ENCODE measurements at regions not wholly inside any gene's neighbourhood (a gene's known extent, or its start where the extent isn't known, plus 50 kb on each side); places are given as distances from the start of the nearest gene placed in this dataset.
"Not testable (repeated sequence)": the region's sequence is repeated elsewhere in the genome, so short reads cannot be mapped to it uniquely, and the experiment has no call there.

DNA sequence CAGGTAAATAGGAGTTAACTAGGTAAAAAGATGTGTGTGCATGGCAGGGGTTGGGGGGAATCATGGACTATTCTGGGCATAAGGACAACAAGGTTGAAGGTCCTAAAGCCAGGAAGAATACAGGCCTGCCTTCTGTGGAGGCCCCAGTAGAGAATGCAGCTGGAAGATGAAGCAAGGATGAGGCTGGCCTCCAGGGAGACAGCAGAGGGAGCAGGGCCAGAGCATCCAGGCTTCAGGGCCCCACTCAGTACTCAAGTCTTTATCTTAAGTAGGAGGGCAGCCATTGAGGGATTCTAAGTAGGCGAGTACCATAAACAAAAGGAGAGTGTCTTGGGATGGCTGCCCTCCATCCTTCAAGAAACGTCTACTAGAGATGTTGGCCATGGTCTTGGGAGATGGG, 101.8 kb upstream of the APCDD1 start:
- DNase-seq (ENCODE audit: low read depth): no peak

DNA sequence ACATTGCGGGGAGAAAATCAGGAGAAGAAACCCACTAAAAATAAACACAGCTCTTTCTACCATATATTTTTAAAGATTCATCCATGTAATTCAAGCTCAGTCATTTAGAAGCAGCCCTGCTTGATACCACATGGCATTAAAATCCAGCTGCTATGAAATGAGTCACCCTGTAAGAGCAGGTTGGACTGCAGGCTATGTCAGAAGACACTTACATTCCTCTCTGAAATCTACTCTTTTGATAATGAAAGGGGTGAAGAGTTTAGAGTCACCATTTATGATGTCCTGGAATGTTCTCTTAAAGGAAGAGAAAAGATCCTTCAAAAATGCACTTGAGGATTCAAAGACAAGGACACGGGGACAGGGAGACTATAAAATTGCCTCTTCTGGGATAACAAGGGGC, 100.6 kb upstream of the APCDD1 start:
- DNase-seq (ENCODE audit: low read depth): no peak

- DNase-seq (ENCODE audit: low read depth): no peak
Observed at GRCh38 chr18:10354241-10354811, 100.1 kb upstream of the APCDD1 start.

DNA sequence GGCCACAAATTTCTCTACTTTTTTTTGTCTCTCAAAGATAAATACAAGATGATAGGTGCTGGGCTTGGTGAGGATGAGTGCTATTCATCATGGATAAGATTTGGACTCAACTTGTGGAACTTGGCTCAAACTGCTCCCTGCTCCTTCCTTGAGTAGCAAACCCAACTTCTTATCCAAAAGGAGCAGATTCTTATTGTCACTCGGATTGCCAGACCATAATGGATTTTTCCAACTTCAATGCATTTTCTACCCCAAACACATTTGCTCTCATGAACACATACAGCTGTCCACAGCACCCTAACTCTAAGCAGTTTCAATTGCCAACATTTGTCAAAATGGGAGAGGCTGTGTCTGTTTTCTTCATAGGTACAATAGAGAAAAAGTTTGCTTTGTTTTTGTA, 99.5 kb upstream of the APCDD1 start:
- DNase-seq (ENCODE audit: low read depth): no peak

DNA sequence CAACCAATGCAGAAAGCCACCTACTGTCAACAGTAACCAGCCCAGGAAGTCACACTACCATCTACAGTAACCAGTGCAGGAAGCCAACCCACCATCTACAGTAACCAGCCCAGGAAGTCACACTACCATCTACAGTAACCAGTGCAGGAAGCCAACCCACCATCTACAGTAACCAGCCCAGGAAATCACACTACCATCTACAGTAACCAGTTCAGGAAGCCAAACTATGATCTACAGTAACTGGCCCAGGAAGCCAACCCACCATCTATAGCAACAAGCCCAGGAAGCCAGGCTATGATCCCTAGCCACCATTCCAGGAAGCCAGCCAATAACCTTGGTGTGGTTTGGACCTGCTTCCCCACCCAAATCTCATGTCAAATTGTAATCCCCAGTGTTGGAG, 97.4 kb upstream of the APCDD1 start:
- DNase-seq (ENCODE audit: low read depth): not testable (repeated sequence)

GRCh38 chr18:10361660-10362059, 92.8 kb upstream of the APCDD1 start:
- DNase-seq (ENCODE audit: low read depth): no peak

DNA sequence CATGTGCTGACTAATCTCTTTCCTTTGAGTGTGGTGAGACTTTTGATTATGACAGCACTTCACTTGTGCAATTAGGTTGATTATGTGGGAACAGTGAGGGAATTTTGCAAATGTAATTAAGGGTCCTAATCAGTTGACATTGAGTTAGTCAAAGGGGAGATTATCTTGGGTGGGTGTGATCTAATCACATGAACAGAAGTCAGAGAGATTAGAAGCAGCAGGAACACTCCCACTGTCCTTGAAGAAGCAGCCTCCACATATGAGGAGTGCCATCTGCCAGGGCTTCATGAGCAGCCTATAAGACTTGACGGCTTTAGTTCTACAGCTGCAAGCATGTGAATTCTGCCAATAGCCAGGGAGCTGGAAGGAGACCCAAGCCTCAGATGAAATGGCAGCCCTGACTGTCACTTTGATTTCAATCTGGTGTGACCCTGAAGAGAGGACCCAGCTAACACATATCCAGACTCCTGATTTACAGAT, 89.4 kb upstream of the APCDD1 start:
- no peak for DNase-seq (ENCODE audit: low read depth)

- DNase-seq (ENCODE audit: low read depth): peak; percentile 59
Observed at GRCh38 chr18:10365901-10366300, 88.5 kb upstream of the APCDD1 start.

GRCh38 chr18:10367836-10368235, 86.6 kb upstream of the APCDD1 start:
- no peak for DNase-seq (ENCODE audit: low read depth)

GRCh38 chr18:10368456-10369453, 85.7 kb upstream of the APCDD1 start:
- no peak for DNase-seq (ENCODE audit: low read depth)

DNA sequence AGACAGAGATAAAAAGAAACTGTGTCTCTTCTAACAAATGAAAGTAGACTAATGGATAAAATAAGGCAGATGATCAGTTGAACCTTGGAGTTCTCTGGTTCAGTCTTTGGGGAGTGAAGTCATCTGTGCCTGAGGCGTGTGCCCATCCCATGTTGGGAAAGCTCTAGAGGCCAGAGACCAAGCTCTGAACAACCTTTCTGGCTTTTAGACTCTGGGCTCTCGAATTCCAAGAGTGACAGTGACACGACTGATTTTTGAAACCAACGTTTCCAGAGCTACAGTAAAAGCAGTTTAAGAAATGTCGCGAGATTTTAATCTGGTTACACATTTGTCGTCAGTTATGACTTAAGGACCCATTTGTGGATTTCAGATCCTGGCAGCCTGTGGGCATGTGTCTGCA, 83.7 kb upstream of the APCDD1 start:
- DNase-seq (ENCODE audit: low read depth): no peak

GRCh38 chr18:10371165-10371564, 83.3 kb upstream of the APCDD1 start:
- DNase-seq (ENCODE audit: low read depth): no peak

DNA sequence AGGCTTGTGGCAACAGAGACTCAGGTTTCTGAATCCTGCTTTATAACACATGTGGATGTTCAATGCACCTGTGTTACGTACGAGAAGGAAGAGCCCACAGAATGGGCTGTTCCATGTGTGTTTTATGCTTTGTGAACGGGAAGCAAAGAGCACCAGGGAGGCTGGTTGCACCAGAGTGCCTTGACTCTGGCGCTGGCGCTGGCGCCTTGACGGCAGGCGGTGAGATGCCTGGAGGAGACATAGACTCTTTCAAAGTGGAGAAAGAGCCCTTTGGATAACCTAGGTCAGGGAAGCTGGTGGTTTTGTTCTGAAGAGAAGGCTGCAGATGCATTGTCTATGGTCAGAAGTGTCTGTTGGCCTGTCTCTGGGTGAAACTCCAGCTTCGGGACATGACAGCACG, 80.2 kb upstream of the APCDD1 start:
- no peak for DNase-seq (ENCODE audit: low read depth)

GRCh38 chr18:10374636-10375293, 79.7 kb upstream of the APCDD1 start:
- no peak for DNase-seq (ENCODE audit: low read depth)

DNA sequence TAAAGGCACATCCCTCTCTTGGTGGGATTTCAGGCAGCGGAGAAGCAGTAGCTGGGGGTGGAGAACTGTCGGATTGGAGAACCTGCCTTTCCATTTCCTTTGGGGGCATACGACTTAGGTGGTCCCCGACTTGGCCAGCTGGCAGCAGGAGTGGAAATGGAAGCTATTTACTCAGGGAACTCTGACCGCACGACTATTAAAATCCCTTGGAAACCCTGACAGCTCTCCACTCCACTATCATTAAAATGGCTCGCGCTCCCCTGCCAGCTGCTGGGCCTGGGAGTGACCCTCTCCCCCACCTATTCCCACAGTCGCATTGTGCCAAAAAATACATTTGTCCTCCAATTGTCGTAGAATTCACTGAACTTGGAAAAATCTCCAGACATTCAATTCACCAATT, 77.7 kb upstream of the APCDD1 start:
- peak; percentile 86 for DNase-seq (ENCODE audit: low read depth)

GRCh38 chr18:10377956-10378355, 76.5 kb upstream of the APCDD1 start:
- DNase-seq (ENCODE audit: low read depth): no peak

DNA sequence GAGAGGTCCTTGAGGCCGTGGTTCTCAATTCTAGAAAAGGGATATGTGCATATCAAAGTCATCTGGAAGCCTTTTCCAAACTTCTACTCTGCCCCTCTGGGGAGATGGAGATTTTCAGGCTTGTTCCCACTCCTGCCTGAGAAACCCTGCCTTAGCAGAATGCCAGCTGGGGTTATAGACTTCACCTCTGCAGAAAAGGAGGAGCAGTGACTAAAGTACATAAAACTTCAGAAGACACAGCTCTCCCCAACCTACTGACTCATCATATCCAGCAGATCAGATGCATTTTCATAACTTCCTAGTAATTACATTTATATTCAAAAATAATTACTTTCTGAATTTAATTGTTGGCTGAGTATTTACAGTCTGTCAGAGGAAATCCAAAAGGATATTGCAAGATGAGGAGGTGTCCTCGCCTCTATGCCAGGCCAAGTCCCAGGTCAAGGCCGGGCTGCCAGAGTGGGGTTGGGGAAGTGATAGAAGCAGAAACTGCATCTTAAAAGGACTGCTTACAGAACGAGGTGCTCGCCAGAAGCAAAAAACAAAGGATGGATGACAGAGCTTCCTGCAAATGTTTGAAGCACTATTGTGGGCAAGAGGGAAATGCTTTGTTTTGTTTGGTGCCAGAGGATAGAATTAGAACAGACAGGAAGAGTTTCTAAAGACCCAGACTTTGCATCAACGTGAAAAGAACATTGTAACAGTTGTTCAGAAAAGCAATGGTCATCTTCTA, 75.6 kb upstream of the APCDD1 start:
- DNase-seq (ENCODE audit: low read depth): no peak

- DNase-seq (ENCODE audit: low read depth): no peak
Observed at GRCh38 chr18:10379522-10379921, 74.9 kb upstream of the APCDD1 start.

- no peak for DNase-seq (ENCODE audit: low read depth)
Observed at GRCh38 chr18:10381516-10381915, 72.9 kb upstream of the APCDD1 start.

DNA sequence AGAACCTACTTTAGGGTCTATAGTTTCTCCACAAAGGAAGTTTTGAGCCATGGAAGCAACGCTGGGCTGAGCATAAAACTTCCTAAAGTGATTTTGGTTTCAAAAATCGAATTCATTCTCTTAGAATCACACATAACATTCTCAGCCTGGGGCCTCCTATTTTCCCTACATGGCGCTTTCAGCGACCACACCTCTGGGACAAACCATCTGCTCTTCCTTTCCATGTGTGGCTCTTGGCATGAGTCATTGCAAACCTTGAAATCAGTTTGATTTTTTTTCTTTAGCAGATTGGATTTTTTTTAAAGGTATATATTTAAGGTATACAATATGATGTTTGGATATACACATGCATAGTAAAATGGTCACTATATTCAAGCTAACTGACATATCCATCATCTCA, 72.5 kb upstream of the APCDD1 start:
- no peak for DNase-seq (ENCODE audit: low read depth)

GRCh38 chr18:10386049-10386448, 68.4 kb upstream of the APCDD1 start:
- no peak for DNase-seq (ENCODE audit: low read depth)

DNA sequence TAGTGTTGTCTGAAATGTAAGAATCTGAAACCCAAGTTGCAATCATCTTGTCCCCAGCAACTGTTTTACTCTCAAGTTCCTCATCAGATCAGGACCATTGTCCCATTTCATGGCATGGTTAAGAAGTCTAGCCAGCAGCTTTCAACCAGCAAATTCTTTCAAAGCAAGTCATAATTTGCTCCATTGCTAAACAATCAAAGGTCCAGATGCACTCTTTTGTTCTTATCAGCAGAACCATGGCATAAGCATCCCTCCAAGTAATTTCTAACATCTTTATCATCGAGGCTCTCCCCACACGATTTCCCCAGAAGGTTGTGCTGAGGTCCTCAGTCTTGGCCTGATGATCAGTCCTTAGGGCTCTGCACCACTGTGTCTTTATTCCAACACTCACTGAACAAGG, 67.5 kb upstream of the APCDD1 start:
- DNase-seq (ENCODE audit: low read depth): no peak
